SJCRH30 (cell line): ENCODE measurements at regions not wholly inside any gene's neighbourhood (a gene's known extent, or its start where the extent isn't known, plus 50 kb on each side); places are given as distances from the start of the nearest gene placed in this dataset.
A peak's percentile ranks its signal among the peaks of the same experiment; 100 is the strongest.
"Not testable (repeated sequence)": the region's sequence is repeated elsewhere in the genome, so short reads cannot be mapped to it uniquely, and the experiment has no call there.

Source experiments
- DNase-seq, 2 experiments: peaks; one replicate each; pipeline ENCODE4 v3.0.0-alpha.2; 2015 to 2020
- H3K27ac ChIP-seq: fragments of 250-450 bp; sonication (Bioruptor Pico); 2 replicates; pipeline ENCODE4 v1.5.1; 2020; ENCODE audit warnings: mild to moderate bottlenecking, moderate library complexity
- H3K27me3 ChIP-seq: fragments of 250-450 bp; sonication (Bioruptor Pico); 2 replicates; pipeline ENCODE4 v1.5.1; 2020; ENCODE audit warnings: mild to moderate bottlenecking, moderate library complexity
- H3K36me3 ChIP-seq: fragments of 250-450 bp; sonication (Bioruptor Pico); 2 replicates; pipeline ENCODE4 v1.5.1; 2020; ENCODE audit warnings: mild to moderate bottlenecking, moderate library complexity
- H3K4me1 ChIP-seq: fragments of 250-450 bp; sonication (Bioruptor Pico); 2 replicates; pipeline ENCODE4 v1.5.1; 2020; ENCODE audit warnings: mild to moderate bottlenecking, moderate library complexity
- H3K4me3 ChIP-seq: fragments of 250-450 bp; sonication (Bioruptor Pico); 2 replicates; pipeline ENCODE4 v1.5.1; 2020; ENCODE audit warnings: mild to moderate bottlenecking, moderate library complexity
- H3K9me3 ChIP-seq: fragments of 250-450 bp; sonication (Bioruptor Pico); replicated peaks from 2 replicates; pipeline ENCODE4 v1.5.1; 2020; ENCODE audit warnings: mild to moderate bottlenecking, moderate library complexity

GRCh38 chr9:7324152-7324598 is 475.4 kb downstream of the DMAC1 start:
- Histone ChIP-seq H3K36me3 (no peaks in the 10 kb centered on the region), H3K4me3 (no peak overlapping the region), H3K27me3 (no peaks in the 10 kb centered on the region), H3K4me1 (peaks cover 20% of the 10 kb centered on the region), H3K27ac (no peak overlapping the region), H3K9me3 (no peaks in the 10 kb centered on the region; the same call in 1 of the 2 replicates)
- no peak for DNase-seq

GRCh38 chr9:7320841-7321240 is 478.7 kb downstream of the DMAC1 start:
- peak overlapping the region; percentile 60 for H3K27ac ChIP-seq
- no peak for DNase-seq
- no peaks in the 10 kb centered on the region for H3K36me3 ChIP-seq
- no peaks in the 10 kb centered on the region; the same call in 1 of the 2 replicates for H3K9me3 ChIP-seq
- H3K27me3 ChIP-seq, result no peaks in the 10 kb centered on the region
- peaks cover 34% of the 10 kb centered on the region for H3K4me1 ChIP-seq
- no peak overlapping the region for H3K4me3 ChIP-seq

DNA sequence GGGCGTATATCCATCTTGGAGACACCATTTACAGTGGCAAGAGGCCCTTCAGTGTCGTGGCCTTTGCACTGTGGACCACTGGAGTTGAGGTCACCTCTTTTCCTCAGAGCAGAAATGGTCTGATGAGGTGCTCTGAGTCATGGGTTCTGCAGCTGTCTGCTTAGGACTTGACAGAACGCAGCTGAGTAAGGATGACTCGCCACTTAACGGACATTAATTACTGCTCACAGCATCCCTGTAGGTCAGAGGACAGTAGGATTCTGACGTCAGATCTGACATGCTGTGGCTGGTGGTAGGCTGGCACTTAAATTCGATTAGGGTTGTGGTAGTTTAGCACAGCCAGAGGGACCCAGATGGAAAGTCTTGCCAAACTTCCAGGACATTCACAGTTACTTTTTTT is 479.4 kb downstream of the DMAC1 start:
- Histone ChIP-seq H3K4me3 (no peak overlapping the region), H3K27ac (peak overlapping the region; percentile 60), H3K36me3 (no peaks in the 10 kb centered on the region), H3K27me3 (no peaks in the 10 kb centered on the region), H3K9me3 (no peaks in the 10 kb centered on the region; the same call in 1 of the 2 replicates), H3K4me1 (peaks cover 41% of the 10 kb centered on the region)
- peak; percentile 76 to 84 for DNase-seq

DNA sequence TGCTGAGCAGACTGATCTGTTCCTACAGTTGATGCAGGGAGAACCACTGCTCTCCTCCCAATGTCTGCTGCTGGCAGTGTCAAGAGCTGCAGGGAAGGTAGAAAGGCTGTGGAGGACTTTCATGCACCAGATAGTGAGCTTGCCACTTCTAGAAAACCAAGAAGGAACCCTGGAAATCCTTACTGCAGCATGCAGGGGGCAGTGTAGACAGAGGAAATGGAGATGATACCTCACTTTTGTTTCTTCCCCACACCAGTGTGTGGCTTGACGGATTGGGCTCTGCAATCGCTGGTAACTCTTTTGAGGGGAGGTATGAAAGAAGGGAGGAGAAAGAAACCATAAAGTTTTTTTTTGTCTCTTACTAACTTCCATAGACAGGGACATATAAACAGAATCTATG is 480.7 kb downstream of the DMAC1 start:
- Histone ChIP-seq H3K27me3 (no peaks in the 10 kb centered on the region), H3K4me3 (no peak overlapping the region), H3K4me1 (peaks cover 44% of the 10 kb centered on the region), H3K9me3 (no peaks in the 10 kb centered on the region), H3K36me3 (no peaks in the 10 kb centered on the region), H3K27ac (no peak overlapping the region)
- DNase-seq, result no peak

DNA sequence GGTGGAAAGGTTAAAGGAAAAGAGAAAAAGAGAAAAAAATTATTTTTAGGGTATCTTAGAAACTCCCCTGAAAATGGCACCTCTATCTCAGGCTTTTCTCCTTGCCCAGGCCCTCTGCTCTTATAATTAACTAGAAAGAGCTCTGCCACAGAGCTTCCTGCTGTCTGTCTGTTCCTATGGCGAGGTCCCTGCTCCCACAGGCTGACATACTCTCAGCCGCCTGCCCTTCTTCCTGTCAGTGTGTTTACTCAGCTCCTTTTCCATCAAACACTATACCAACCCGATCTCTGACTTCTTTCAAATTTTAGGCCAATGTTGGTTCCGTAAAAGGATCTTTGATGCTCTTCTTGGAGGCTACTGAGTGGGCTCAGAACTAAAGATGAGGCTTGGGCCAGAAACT is 482.6 kb downstream of the DMAC1 start:
- no peak overlapping the region for H3K27ac ChIP-seq
- H3K4me3 ChIP-seq, result no peak overlapping the region
- DNase-seq, result no peak
- H3K36me3 ChIP-seq, result no peaks in the 10 kb centered on the region
- no peaks in the 10 kb centered on the region for H3K9me3 ChIP-seq
- H3K4me1 ChIP-seq, result peaks cover 44% of the 10 kb centered on the region
- no peaks in the 10 kb centered on the region for H3K27me3 ChIP-seq

DNA sequence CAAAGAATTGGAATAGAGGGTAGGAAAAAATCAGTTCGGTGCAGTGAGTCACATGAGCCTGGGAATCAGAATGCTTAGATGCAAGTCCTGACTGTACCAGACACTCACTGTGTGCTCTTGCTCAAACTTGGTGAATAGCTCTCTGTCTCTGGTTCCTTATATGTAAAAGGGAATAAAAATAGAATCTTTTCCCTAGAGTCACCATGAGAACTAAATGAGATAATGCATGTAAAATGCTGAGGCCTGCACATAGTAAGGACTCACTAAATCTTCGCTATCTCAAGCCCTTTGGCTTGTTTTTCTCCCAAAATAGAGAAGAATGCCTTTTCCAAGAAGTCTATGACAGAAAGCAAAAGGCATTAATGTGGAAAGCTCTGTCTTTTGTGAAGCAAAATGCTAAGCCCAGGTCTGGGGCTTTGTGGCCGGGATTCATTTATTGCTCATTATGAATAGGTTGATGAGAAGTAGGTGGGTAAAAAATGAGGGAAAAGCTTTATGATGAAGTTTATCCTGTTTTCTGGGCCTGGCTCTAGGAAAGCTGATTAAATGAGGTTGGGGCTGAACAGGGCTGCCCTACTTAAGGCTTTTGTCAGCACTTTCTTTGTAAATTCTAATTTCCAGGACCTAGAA is 483.3 kb downstream of the DMAC1 start:
- Histone ChIP-seq H3K9me3 (no peaks in the 10 kb centered on the region), H3K4me3 (no peak overlapping the region), H3K4me1 (peaks cover 41% of the 10 kb centered on the region), H3K27ac (peak overlapping the region; percentile 0; the same call in 1 of the 2 replicates), H3K27me3 (no peaks in the 10 kb centered on the region), H3K36me3 (no peaks in the 10 kb centered on the region)
- DNase-seq, result peak in 1 of 2 experiments; percentile 24

DNA sequence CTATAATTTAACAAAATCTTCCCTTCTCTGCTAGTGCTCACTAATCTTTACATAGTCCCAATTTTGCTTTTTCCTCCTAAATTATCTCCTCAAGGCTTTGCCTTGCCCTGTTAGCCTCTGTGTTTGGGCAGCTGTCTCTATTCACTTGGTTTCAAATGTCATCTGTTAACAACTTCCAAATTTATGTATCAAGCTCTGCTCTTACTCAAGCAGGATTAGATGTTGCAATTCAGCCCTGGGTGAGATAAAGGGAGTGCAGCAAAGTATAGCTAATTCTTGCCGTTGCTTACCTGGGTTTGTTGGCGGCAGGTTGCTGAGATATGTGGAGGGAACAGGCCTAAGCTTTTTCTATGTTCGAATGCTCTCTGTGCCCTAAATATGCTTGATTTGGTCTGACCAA is 483.8 kb downstream of the DMAC1 start:
- peak overlapping the region; percentile 0; the same call in 1 of the 2 replicates for H3K27ac ChIP-seq
- no peaks in the 10 kb centered on the region for H3K36me3 ChIP-seq
- peak in 1 of 2 experiments; percentile 49 for DNase-seq

GRCh38 chr9:7315116-7315515 is 484.5 kb downstream of the DMAC1 start:
- DNase-seq, result peak in 1 of 2 experiments; percentile 25
- Histone ChIP-seq H3K4me3 (no peak overlapping the region), H3K36me3 (no peaks in the 10 kb centered on the region), H3K27ac (no peak overlapping the region), H3K4me1 (peaks cover 31% of the 10 kb centered on the region), H3K9me3 (no peaks in the 10 kb centered on the region), H3K27me3 (no peaks in the 10 kb centered on the region)

More for the DNA sequence above, 483.8 kb downstream of the DMAC1 start:
- H3K4me1 ChIP-seq, result peaks cover 36% of the 10 kb centered on the region
- H3K27me3 ChIP-seq, result no peaks in the 10 kb centered on the region
- H3K4me3 ChIP-seq, result no peak overlapping the region
- no peaks in the 10 kb centered on the region for H3K9me3 ChIP-seq

DNA sequence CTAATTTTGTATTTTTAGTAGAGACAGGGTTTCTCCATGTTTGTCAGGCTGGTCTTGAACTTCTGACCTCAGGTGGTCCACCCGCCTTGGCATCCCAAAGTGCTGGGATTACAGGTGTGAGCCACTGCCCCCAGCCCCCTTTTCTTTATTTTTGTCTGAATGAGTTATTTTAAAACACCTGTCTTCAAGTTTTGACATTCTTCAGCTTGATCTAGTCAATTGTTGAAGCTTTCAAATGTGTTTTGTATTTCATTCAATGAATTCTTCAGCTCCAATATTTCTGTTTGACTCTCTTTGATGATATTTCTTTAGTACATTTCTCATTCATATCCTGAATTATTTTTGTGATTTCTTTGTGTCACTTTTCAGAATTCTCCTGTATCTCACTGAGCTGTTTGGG is 486.2 kb downstream of the DMAC1 start:
- no peaks in the 10 kb centered on the region for H3K9me3 ChIP-seq

DNA sequence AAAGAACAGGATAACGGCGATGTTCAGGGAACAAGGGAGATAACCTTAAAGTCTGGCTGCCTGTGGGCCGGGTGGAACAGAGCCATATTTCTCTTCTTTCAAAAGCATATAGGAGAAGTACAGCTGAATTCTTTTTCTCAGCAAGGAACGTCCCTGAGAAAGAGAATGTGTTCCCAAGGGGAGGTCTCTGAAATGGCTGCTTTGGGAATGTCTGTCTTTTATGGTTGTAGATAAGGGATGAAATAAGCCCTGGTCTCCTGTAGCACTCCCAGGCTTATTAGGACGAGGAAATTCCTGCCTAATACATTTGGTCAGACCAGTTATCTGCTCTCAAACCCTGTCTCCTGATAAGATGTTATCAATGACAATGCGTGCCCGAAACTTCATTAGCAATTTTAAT is 490.5 kb downstream of the DMAC1 start:
- H3K27me3 ChIP-seq, H3K9me3 ChIP-seq, H3K36me3 ChIP-seq, H3K4me1 ChIP-seq, H3K27ac ChIP-seq, H3K4me3 ChIP-seq, DNase-seq: not testable (repeated sequence)

More for the DNA sequence above, 486.2 kb downstream of the DMAC1 start:
- H3K36me3 ChIP-seq, result no peaks in the 10 kb centered on the region
- H3K4me1 ChIP-seq, result peaks cover 24% of the 10 kb centered on the region
- H3K4me3 ChIP-seq, result no peak overlapping the region
- no peak overlapping the region for H3K27ac ChIP-seq
- DNase-seq, result no peak
- H3K27me3 ChIP-seq, result no peaks in the 10 kb centered on the region

DNA sequence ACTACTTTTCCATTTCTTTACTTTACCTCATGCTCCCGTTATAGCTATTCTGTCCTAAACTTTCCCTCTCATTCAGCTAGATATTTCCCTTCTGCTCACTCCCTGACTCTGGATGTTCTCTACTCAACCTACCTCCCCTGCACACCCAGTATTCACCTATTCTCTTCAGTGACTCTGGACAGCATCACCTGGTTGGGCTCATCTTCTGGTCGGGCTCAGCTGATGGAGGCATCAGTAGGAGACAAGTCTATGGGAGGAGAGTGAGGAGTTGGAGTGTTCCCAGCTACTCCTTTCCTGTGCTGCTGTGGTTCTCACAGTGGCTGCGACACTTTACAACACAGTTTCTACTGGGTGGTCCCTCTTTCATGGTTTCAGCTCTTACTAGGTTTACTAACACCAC is 493.9 kb downstream of the DMAC1 start:
- no peak overlapping the region for H3K27ac ChIP-seq
- no peaks in the 10 kb centered on the region for H3K27me3 ChIP-seq
- H3K36me3 ChIP-seq, result no peaks in the 10 kb centered on the region
- no peak overlapping the region for H3K4me3 ChIP-seq
- DNase-seq, result no peak
- H3K9me3 ChIP-seq, result no peaks in the 10 kb centered on the region
- no peaks in the 10 kb centered on the region for H3K4me1 ChIP-seq

DNA sequence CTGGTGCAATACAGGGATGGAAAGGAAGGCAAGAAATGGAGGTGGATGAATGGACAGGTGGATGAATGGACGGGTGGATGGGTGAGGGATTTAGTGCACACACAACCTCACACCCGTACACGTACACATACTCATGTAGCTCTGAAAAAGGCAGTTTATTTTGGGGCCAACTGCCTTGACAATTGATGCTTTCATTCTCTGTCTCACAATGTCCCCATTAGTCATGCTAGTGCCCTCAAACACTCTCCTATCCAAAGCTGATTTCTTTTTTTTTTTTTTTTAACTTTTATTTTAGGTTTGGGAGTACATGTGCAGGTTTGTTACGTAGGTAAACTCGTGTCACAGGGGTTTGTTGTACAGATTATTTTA is 495.0 kb downstream of the DMAC1 start:
- DNase-seq, result no peak

DNA sequence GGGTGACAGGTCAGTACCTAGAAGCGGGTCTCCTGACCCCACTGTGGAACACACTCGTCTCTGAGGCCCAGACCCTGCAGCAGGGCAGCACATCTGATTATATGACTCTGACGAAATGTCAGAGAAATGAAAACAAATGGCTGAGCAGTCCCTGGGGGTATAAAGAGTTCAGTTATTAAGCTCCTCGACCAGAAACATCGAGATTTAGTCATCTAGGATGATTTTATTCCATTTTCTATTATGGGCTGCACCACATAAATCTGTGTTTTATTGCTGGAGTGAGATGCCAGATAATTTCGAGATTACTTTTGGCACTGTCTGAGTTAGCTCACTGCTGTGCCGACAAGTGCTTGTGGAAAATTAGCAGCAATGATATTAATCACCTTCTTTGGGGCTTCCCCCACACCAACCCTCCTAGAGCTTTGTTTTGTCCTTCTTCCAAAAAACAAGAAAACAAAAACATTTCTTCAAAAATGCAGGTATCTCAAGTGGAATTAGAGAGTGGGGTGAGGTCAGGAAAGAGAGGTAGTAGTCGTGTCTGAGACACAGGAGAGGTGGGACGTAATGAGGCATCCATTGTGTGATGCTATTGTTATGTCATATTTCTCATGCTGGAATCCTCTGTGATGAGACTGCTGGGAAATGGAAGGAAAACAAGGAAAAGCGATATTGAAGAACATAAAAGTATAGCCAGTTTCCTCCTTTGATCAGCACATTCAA is 495.5 kb downstream of the DMAC1 start:
- Histone ChIP-seq H3K4me3 (no peak overlapping the region), H3K36me3 (no peaks in the 10 kb centered on the region), H3K4me1 (no peaks in the 10 kb centered on the region), H3K9me3 (no peaks in the 10 kb centered on the region), H3K27ac (no peak overlapping the region), H3K27me3 (no peaks in the 10 kb centered on the region)
- DNase-seq, result no peak

More for the DNA sequence above, 495.0 kb downstream of the DMAC1 start:
- Histone ChIP-seq H3K27me3 (no peaks in the 10 kb centered on the region), H3K36me3 (no peaks in the 10 kb centered on the region), H3K9me3 (no peaks in the 10 kb centered on the region), H3K4me1 (no peaks in the 10 kb centered on the region), H3K27ac (no peak overlapping the region), H3K4me3 (no peak overlapping the region)

DNA sequence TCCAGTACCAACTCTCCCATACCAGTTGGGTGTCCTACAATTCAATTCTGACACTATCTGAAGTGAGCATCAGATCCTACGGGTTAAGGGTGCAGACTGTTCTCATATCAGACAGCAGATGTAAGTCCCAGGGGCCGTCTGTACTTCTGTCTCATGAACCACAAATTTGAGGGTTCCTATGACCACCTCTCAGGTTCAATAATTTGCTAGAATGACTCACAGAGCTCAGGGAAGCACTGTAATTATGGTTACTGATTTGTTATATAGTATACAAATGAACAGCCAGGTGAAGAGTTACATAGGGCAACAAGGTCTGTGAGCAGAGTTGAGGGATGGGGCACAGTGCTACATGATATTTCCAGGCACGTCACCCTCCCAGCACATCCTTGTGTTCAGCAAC is 499.1 kb downstream of the DMAC1 start:
- Histone ChIP-seq H3K9me3 (no peaks in the 10 kb centered on the region), H3K4me3 (no peak overlapping the region), H3K4me1 (no peaks in the 10 kb centered on the region), H3K27me3 (no peaks in the 10 kb centered on the region), H3K27ac (no peak overlapping the region), H3K36me3 (no peaks in the 10 kb centered on the region)
- DNase-seq, result no peak

GRCh38 chr9:7298123-7298522 is 501.5 kb downstream of the DMAC1 start:
- Histone ChIP-seq H3K9me3 (no peaks in the 10 kb centered on the region), H3K36me3 (no peaks in the 10 kb centered on the region), H3K4me3 (no peak overlapping the region), H3K4me1 (no peaks in the 10 kb centered on the region), H3K27me3 (no peaks in the 10 kb centered on the region), H3K27ac (no peak overlapping the region)
- no peak for DNase-seq
